ENCODE measurements at regions not wholly inside any gene's neighbourhood (a gene's known extent, or its start where the extent isn't known, plus 50 kb on each side); places are given as distances from the start of the nearest gene placed in this dataset.

DNA sequence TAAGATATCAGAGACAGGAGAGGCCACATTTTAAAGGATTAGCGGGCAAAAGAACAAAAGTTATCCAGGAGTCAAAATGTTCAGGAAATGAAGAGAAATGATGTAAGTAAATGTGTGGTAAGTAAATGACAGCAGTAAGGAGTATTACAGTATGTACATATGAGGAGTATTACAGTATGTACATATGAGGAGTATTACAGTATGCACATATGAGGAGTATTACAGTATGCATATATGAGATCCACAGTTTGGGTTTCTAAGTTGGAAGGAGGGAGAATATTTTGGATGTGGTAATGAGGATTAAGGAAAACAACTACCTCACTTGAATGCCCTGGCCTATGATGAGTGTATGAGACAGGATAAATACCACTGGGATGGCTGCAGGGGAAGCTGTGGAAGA is 192.4 kb upstream of the DGKB start:
- WGBS (ENCODE audit: insufficient coverage): 100% methylated on average over 1 of the region's 1 CpG
- no peak for DNase-seq

DNA sequence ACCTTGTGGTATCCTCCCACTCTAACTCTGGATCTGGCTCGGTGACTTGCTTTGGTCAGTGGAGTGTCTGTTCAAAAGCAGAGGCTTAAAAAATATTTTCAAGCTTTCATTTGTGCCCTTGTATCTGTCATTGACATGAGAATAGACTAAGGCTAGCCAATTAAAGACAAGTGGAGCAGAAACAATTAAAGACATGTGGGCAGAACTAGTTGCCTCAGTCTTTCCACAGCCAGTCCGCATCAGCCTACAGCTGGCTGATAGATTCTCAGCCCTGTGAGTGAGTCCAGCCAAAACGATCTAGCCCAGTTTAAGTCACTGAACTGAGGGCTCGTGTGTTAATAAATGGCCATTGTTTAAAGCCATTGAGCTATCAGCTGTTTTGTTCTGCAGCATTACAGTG is 185.2 kb upstream of the DGKB start:
- ATAC-seq (ENCODE audit: low read depth): no peak
- CTCF ChIA-PET: no interaction called here
- intact Hi-C loops (cut with micrococcal nuclease): no loop called here
- Histone ChIP-seq H3K9me3 (ENCODE audit: control extremely low read depth in 1 of 3, control insufficient read depth in 2 of 3, insufficient read depth in 1 of 3, low read length in 2 of 3) (no peaks in the 10 kb centered on the region), H3K79me2 (ENCODE audit: control insufficient read depth, insufficient read depth, low read length) (no peaks in the 10 kb centered on the region), H3K4me2 (replicated peaks; ENCODE audit: low read depth, low read length, poor library complexity, severe bottlenecking) (no peak overlapping the region), H3K27me3 (replicated peaks in 1 of 4; ENCODE audit: control extremely low read depth in 1 of 4, control insufficient read depth in 3 of 4, insufficient read depth in 4 of 4, low read length in 3 of 4) (no peaks in the 10 kb centered on the region), H3K4me1 (ENCODE audit: control insufficient read depth in 2 of 2, insufficient read depth in 2 of 2, low read length in 2 of 2) (no peaks in the 10 kb centered on the region), H3K4me3 (ENCODE audit: control extremely low read depth in 1 of 5, extremely low read depth in 1 of 5, insufficient read depth in 1 of 5, low read depth in 2 of 5, low read length in 4 of 5) (no peak overlapping the region), H3K27ac (ENCODE audit: low read length in 2 of 2) (no peak overlapping the region), H4K20me1 (ENCODE audit: control insufficient read depth, insufficient read depth, low read length, poor library complexity, severe bottlenecking) (no peaks in the 10 kb centered on the region), H2AFZ (ENCODE audit: insufficient read depth, low read depth, low read length, poor library complexity, severe bottlenecking) (no peak overlapping the region), H3K9ac (ENCODE audit: low read length) (no peak overlapping the region), H3K36me3 (replicated peaks in 1 of 2; ENCODE audit: control extremely low read depth in 1 of 2, control insufficient read depth in 1 of 2, extremely low read depth in 1 of 2, insufficient read depth in 2 of 2, low read length in 1 of 2) (no peaks in the 10 kb centered on the region)
- Mint-ChIP-seq H3K4me3 (no peak overlapping the region), H3K4me1 (no peaks in the 10 kb centered on the region), H3K27ac (no peak overlapping the region), H3K9me3 (ENCODE audit: insufficient read depth) (peaks cover 5% of the 10 kb centered on the region), H3K27me3 (no peaks in the 10 kb centered on the region)
- no peak for DNase-seq
- 89% methylated on average over 4 of the region's 4 CpGs for WGBS (ENCODE audit: insufficient coverage)
- TF ChIP-seq EZH2 (IDR thresholded peaks at IDR 0.05; ENCODE audit: borderline replicate concordance, insufficient read depth, low read depth, low read length, poor library complexity, severe bottlenecking): no peak
- TF ChIP-seq, protein P1, sequence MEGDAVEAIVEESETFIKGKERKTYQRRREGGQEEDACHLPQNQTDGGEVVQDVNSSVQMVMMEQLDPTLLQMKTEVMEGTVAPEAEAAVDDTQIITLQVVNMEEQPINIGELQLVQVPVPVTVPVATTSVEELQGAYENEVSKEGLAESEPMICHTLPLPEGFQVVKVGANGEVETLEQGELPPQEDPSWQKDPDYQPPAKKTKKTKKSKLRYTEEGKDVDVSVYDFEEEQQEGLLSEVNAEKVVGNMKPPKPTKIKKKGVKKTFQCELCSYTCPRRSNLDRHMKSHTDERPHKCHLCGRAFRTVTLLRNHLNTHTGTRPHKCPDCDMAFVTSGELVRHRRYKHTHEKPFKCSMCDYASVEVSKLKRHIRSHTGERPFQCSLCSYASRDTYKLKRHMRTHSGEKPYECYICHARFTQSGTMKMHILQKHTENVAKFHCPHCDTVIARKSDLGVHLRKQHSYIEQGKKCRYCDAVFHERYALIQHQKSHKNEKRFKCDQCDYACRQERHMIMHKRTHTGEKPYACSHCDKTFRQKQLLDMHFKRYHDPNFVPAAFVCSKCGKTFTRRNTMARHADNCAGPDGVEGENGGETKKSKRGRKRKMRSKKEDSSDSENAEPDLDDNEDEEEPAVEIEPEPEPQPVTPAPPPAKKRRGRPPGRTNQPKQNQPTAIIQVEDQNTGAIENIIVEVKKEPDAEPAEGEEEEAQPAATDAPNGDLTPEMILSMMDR (IDR thresholded peaks at IDR 0.05): no peak
- POLR2A ChIA-PET: no interaction called here

More for the DNA sequence above, 192.4 kb upstream of the DGKB start:
- no peaks in the 10 kb centered on the region for H3K79me2 ChIP-seq (ENCODE audit: control insufficient read depth, insufficient read depth, low read length)
- no peak overlapping the region for H2AFZ ChIP-seq (ENCODE audit: insufficient read depth, low read depth, low read length, poor library complexity, severe bottlenecking)
- H3K4me3 ChIP-seq (ENCODE audit: control extremely low read depth in 1 of 5, extremely low read depth in 1 of 5, insufficient read depth in 1 of 5, low read depth in 2 of 5, low read length in 4 of 5): no peak overlapping the region
- H3K4me1 Mint-ChIP-seq: no peaks in the 10 kb centered on the region
- H3K27ac Mint-ChIP-seq: no peak overlapping the region
- no peaks in the 10 kb centered on the region for H3K36me3 ChIP-seq (replicated peaks in 1 of 2; ENCODE audit: control extremely low read depth in 1 of 2, control insufficient read depth in 1 of 2, extremely low read depth in 1 of 2, insufficient read depth in 2 of 2, low read length in 1 of 2)
- no peak for ATAC-seq (ENCODE audit: low read depth)
- H3K4me3 Mint-ChIP-seq: no peak overlapping the region
- no peak for TF ChIP-seq EZH2 (IDR thresholded peaks at IDR 0.05; ENCODE audit: borderline replicate concordance, insufficient read depth, low read depth, low read length, poor library complexity, severe bottlenecking)
- TF ChIP-seq, protein P1 (IDR thresholded peaks at IDR 0.05): no peak
- peaks cover 0 to 4% (median 0%) of the 10 kb centered on the region in 3 donors for H3K9me3 ChIP-seq (ENCODE audit: control extremely low read depth in 1 of 3, control insufficient read depth in 2 of 3, insufficient read depth in 1 of 3, low read length in 2 of 3)
- no peak overlapping the region for H3K27ac ChIP-seq (ENCODE audit: low read length in 2 of 2)
- H3K4me1 ChIP-seq (ENCODE audit: control insufficient read depth in 2 of 2, insufficient read depth in 2 of 2, low read length in 2 of 2): no peaks in the 10 kb centered on the region
- ChIA-PET CTCF (no interaction called here), POLR2A (no interaction called here)
- intact Hi-C loops (cut with micrococcal nuclease): no loop called here
- H3K27me3 ChIP-seq (replicated peaks in 1 of 4; ENCODE audit: control extremely low read depth in 1 of 4, control insufficient read depth in 3 of 4, insufficient read depth in 4 of 4, low read length in 3 of 4): no peaks in the 10 kb centered on the region
- H4K20me1 ChIP-seq (ENCODE audit: control insufficient read depth, insufficient read depth, low read length, poor library complexity, severe bottlenecking): no peaks in the 10 kb centered on the region
- H3K9me3 Mint-ChIP-seq (ENCODE audit: insufficient read depth): no peaks in the 10 kb centered on the region
- no peak overlapping the region for H3K4me2 ChIP-seq (replicated peaks; ENCODE audit: low read depth, low read length, poor library complexity, severe bottlenecking)
- no peak overlapping the region for H3K9ac ChIP-seq (ENCODE audit: low read length)
- no peaks in the 10 kb centered on the region for H3K27me3 Mint-ChIP-seq

All from B cell (primary cell).